DOHH2 (cell line): ENCODE measurements at regions not wholly inside any gene's neighbourhood (a gene's known extent, or its start where the extent isn't known, plus 50 kb on each side); places are given as distances from the start of the nearest gene placed in this dataset.

Experiments
- EZH2phosphoT487 ChIP-seq: fragments of 200-600 bp; sonication (generic); IDR thresholded peaks from 2 replicates; pipeline ENCODE4 v1.6.1; 2017; ENCODE audit warnings: borderline replicate concordance, mild to moderate bottlenecking, antibody characterized with exemption, low read length, moderate library complexity, mixed read lengths
- TF ChIP-seq, protein P1 (sequence below): fragments of 200-600 bp; sonication (generic); IDR thresholded peaks from one replicate; pipeline ENCODE4 v1.5.1; 2014; ENCODE audit warnings: antibody characterized with exemption, mild to moderate bottlenecking, low read depth, low read length; ENCODE audit not compliant: poor library complexity, severe bottlenecking

DNA sequence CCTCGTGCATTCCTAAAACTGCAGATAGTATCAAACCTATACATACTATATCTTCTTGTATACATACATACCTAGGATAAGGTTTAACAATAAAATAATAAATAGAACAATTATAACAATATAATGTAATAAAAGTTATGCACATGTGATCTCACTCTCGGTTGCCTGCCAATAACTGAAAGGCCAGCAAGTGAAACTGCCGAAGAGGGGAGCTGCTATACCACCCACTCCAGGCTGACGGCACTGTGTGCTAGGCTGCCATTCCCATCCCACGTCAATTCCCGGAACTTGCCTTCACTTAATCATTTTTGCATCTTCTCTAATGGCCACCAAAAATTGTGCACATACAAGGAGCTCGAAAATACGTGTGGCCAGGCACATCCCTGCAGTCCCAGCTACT lies 451.1 kb upstream of the FAT1 start:
- TF ChIP-seq, protein P1, sequence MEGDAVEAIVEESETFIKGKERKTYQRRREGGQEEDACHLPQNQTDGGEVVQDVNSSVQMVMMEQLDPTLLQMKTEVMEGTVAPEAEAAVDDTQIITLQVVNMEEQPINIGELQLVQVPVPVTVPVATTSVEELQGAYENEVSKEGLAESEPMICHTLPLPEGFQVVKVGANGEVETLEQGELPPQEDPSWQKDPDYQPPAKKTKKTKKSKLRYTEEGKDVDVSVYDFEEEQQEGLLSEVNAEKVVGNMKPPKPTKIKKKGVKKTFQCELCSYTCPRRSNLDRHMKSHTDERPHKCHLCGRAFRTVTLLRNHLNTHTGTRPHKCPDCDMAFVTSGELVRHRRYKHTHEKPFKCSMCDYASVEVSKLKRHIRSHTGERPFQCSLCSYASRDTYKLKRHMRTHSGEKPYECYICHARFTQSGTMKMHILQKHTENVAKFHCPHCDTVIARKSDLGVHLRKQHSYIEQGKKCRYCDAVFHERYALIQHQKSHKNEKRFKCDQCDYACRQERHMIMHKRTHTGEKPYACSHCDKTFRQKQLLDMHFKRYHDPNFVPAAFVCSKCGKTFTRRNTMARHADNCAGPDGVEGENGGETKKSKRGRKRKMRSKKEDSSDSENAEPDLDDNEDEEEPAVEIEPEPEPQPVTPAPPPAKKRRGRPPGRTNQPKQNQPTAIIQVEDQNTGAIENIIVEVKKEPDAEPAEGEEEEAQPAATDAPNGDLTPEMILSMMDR = no peak
- no peak for TF ChIP-seq EZH2phosphoT487
